Heart left ventricle (tissue), 16 donors: ENCODE measurements at regions not wholly inside any gene's neighbourhood (a gene's known extent, or its start where the extent isn't known, plus 50 kb on each side); places are given as distances from the start of the nearest gene placed in this dataset.
A peak's percentile ranks its signal among the peaks of the same experiment; 100 is the strongest.

ENCODE experiments used
- ATAC-seq, 4 donors: fragments of 200-7000 bp; cut with Tn5 transposase; one replicate each; pipeline ENCODE4 v1.9.1; 2020 to 2022; ENCODE audit warnings: moderate library complexity in 4 of 4, mild to moderate bottlenecking in 3 of 4, moderate number of reproducible peaks in 1 of 4
- DNase-seq, 5 donors: peaks; one replicate each; pipeline ENCODE4 v3.0.0-alpha.2; 2020
- H3K27ac ChIP-seq, 12 donors: fragments of 200-600 bp; sonication (generic) in 4 of 12; one replicate each; pipeline versions ENCODE4 v1.5.0 to v1.8.0; 2016 to 2022; ENCODE audit warnings: mild to moderate bottlenecking in 2 of 12
- H3K27me3 ChIP-seq, 9 donors: fragments of 200-600 bp; sonication (generic) in 2 of 9; one replicate each; pipeline versions ENCODE4 v1.5.1 to v1.8.0; 2016 to 2022; ENCODE audit warnings: mild to moderate bottlenecking in 3 of 9
- H3K36me3 ChIP-seq, 9 donors: fragments of 200-600 bp; sonication (generic) in 2 of 9; one replicate each; pipeline versions ENCODE4 v1.5.0 to v1.8.0; 2018 to 2022; ENCODE audit warnings: mild to moderate bottlenecking in 2 of 9
- H3K4me1 ChIP-seq, 12 donors: fragments of 200-600 bp; sonication (generic) in 4 of 12; one replicate each; pipeline versions ENCODE4 v1.5.0 to v1.8.0; 2016 to 2022; ENCODE audit warnings: mild to moderate bottlenecking in 3 of 12
- H3K4me3 ChIP-seq, 12 donors: fragments of 200-600 bp; sonication (generic) in 4 of 12; one replicate each; pipeline versions ENCODE4 v1.5.0 to v1.8.0; 2017 to 2022; ENCODE audit warnings: mild to moderate bottlenecking in 9 of 12, moderate library complexity in 4 of 12
- H3K9me3 ChIP-seq, 12 donors: fragments of 200-600 bp; sonication (generic) in 4 of 12; one replicate each; pipeline versions ENCODE4 v1.5.0 to v1.8.0; 2016 to 2022; ENCODE audit warnings: mild to moderate bottlenecking in 1 of 12
- CTCF ChIP-seq, 12 donors: fragments of 200-600 bp; sonication (generic) in 4 of 12; IDR thresholded peaks; one replicate each; pipeline versions ENCODE4 v1.5.0 to v1.8.0; 2018 to 2022; ENCODE audit warnings: antibody characterized with exemption in 12 of 12, mild to moderate bottlenecking in 5 of 12
- POLR2A ChIP-seq, 2 donors: fragments of 450-650 bp; IDR thresholded peaks; one replicate each; pipeline ENCODE4 v1.6.1; 2017; ENCODE audit warnings: antibody characterized with exemption in 2 of 2, mild to moderate bottlenecking in 2 of 2, moderate library complexity in 2 of 2
- WGBS, 4 donors: extraction: QIAGEN DNeasy Blood & Tissue Kit in 2 of 4; methylation state at CpG; one replicate each; pipeline versions ENCODE4 v1.1.5 to v1.1.7; 2013 to 2018; 5-methylcytosine and 5-hydroxymethylcytosine counted together
- intact Hi-C, 10 donors: fragments of 100-400 bp; cut with DNase I; formaldehyde crosslinking; loops; one replicate each; pipeline versions ENCODE4 v1.11.1 to v1.14.2; 2022
- donor health status: ischemic (EF 13 %, LVEDD 7.1; RV severe dilation, severe dysfunction).
- donor health status: healthy with polysubstance abuse.
- donor health status: DM: no; HTN: yes; CAD: no.
- donor health status: DM: no; HTN: no; CAD: no.
- donor health status: ischemic (EF 25% LVEDD 6.9; RV normal size, moderate dysfunction).
- donor health status: ischemic (EF 25% LVEDD 5.7; RV mildly dilated, moderate dysfunction).
- donor health status: healthy.
- donor health status: DM: yes; HTN: yes; CAD: no.
- donor health status: ischemic (EF 35%, LVEDD 5.7; RV mildly dilated, moderate dysfunction).
- donor health status: nonischemic (EF 11% LVEDD 7.7; RV severe dilation, severe dysfunction).
- donor health status: DM: yes; HTN: yes; CAD: no.
- donor health status: PGD.
- donor health status: ischemic (EF 29% LVEDD 5.4; RV normal size, mild dysfunction).
- donor health status: nonischemic (EF 23%, LVEDD 6.1; RV moderate dilation, normal function).

- Histone ChIP-seq H3K9me3 (peaks cover 0 to 15% (median 4%) of the 10 kb centered on the region in 12 donors), H3K4me1 (peaks cover 0 to 28% (median 14%) of the 10 kb centered on the region in 12 donors), H3K36me3 (no peaks in the 10 kb centered on the region), H3K27ac (peak overlapping the region in 2 of 12 donors; percentile 22 to 30), H3K27me3 (no peaks in the 10 kb centered on the region), H3K4me3 (no peak overlapping the region)
- no peak for DNase-seq
- intact Hi-C loops: loop anchor here in 1 of 10 donors (5.0 kb wide), 1 partner anchor 47 kb away; no protein-coding TSS in a partner anchor
- TF ChIP-seq POLR2A (IDR thresholded peaks at IDR 0.05) (no peak), CTCF (IDR thresholded peaks at IDR 0.05) (no peak)
- 58 to 68% (median 65%) methylated on average over 3 of the region's 3 CpGs for WGBS, 4 donors
- ATAC-seq: peak in 1 of 4 donors; percentile 10
Observed at GRCh38 chr5:68529581-68529980, 314.0 kb downstream of the PIK3R1 start.

DNA sequence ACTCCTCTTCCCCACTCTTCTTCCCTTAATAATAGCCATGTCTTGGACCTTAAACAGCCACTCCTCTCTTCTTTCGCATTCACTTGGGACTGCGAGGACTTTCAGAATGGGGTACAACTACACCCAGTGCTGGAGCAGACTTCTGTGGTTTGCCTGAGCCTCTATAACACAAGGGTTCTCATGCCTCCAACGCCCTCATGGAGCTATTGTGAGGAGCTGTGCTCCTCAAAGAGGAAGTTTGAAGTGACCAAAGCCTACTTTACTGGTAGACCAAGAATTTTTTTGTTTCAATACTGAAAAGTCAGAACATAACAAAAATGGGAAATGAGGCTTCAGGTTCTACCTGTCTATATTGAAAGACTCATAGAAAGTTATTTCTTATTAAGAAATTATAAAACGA lies 316.4 kb downstream of the PIK3R1 start:
- intact Hi-C loops: loop anchor here in 1 of 10 donors (10.0 kb wide), 1 partner anchor 237 kb away; no protein-coding TSS in a partner anchor
- DNase-seq: no peak
- Histone ChIP-seq H3K4me1 (peaks cover 0 to 32% (median 15%) of the 10 kb centered on the region in 12 donors), H3K4me3 (no peak overlapping the region), H3K36me3 (no peaks in the 10 kb centered on the region), H3K9me3 (peaks cover 0 to 15% (median 4%) of the 10 kb centered on the region in 12 donors), H3K27me3 (no peaks in the 10 kb centered on the region), H3K27ac (no peak overlapping the region)
- TF ChIP-seq POLR2A (IDR thresholded peaks at IDR 0.05): no peak
- WGBS, 4 donors: 89 to 95% (median 90%) methylated on average over 4 of the region's 4 CpGs
- no peak for ATAC-seq

GRCh38 chr5:68533051-68533450 lies 317.5 kb downstream of the PIK3R1 start:
- peaks cover 0 to 7% (median 1%) of the 10 kb centered on the region in 12 donors for H3K9me3 ChIP-seq
- no peak overlapping the region for H3K4me3 ChIP-seq
- no peak for ATAC-seq
- TF ChIP-seq POLR2A (IDR thresholded peaks at IDR 0.05) (no peak), CTCF (IDR thresholded peaks at IDR 0.05) (no peak)
- H3K27me3 ChIP-seq: no peaks in the 10 kb centered on the region
- peaks cover 0 to 32% (median 15%) of the 10 kb centered on the region in 12 donors for H3K4me1 ChIP-seq
- no peaks in the 10 kb centered on the region for H3K36me3 ChIP-seq
- no peak for DNase-seq
- no peak overlapping the region for H3K27ac ChIP-seq
- intact Hi-C loops: loop anchor here in 1 of 10 donors (10.0 kb wide), 1 partner anchor 238 kb away; no protein-coding TSS in a partner anchor
- 64 to 75% (median 70%) methylated on average over 2 of the region's 2 CpGs for WGBS, 4 donors

DNA sequence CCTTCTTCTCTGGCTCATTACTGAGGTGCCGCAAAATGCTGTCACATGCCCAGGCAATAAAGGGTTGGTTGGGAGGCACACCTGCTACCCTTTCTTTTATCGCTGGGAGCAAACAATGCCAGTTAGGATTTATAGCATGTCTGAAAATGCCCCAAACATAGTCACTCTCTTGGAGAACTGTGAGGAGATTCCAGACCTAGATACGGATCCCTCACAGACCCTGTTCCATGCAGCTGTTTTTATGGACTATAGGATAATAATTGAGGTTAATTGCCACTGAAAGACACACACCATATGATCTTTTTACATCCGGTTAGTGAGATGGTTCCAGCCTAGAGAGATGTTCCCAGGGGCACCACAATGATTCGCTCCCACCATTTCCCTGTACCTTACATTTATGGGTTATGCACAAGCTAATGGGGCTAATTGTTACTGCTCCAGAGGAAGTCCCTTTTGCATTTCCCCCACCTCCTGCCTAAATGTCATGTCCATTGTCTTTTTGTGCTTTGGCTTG lies 318.1 kb downstream of the PIK3R1 start:
- intact Hi-C loops: loop anchor here in 1 of 10 donors (10.0 kb wide), 1 partner anchor 239 kb away; no protein-coding TSS in a partner anchor
- Histone ChIP-seq H3K9me3 (peaks cover 0 to 2% (median 0%) of the 10 kb centered on the region in 12 donors), H3K4me3 (peak overlapping the region in 4 of 12 donors; percentile 8 to 35 (median 23)), H3K27me3 (no peaks in the 10 kb centered on the region), H3K4me1 (peaks cover 0 to 32% (median 15%) of the 10 kb centered on the region in 12 donors), H3K27ac (peak overlapping the region in 2 of 12 donors; percentile 55 to 60), H3K36me3 (no peaks in the 10 kb centered on the region)
- TF ChIP-seq POLR2A (IDR thresholded peaks at IDR 0.05) (no peak), CTCF (IDR thresholded peaks at IDR 0.05) (no peak)
- DNase-seq (no peak), ATAC-seq (peak in 1 of 4 donors; percentile 14)
- WGBS, 4 donors: 46 to 61% (median 53%) methylated on average over 5 of the region's 5 CpGs
